ENCODE measurements at regions not wholly inside any gene's neighbourhood (a gene's known extent, or its start where the extent isn't known, plus 50 kb on each side); places are given as distances from the start of the nearest gene placed in this dataset.
"Not testable (repeated sequence)": the region's sequence is repeated elsewhere in the genome, so short reads cannot be mapped to it uniquely, and the experiment has no call there.

DNA sequence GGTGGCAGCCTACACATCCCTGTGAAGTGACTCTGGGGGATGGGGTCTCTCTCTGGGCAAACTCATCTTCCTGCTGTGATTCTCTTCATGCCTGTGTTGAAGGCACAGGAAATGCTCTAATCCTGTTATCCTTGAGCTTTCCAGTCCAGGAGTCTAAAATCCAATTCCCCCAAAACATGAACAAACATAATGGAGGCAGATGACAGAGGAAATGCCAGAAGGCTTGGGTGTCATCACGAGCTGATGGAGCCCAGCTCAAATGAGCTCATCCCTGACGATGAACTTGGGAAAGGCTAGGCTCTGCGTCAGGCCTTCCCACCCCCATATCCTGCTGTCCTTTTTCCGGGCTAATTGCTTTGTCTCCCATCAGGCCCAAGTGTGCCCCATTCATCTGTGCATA is 165.9 kb upstream of the PODXL start:
- DNase-seq = no peak

DNA sequence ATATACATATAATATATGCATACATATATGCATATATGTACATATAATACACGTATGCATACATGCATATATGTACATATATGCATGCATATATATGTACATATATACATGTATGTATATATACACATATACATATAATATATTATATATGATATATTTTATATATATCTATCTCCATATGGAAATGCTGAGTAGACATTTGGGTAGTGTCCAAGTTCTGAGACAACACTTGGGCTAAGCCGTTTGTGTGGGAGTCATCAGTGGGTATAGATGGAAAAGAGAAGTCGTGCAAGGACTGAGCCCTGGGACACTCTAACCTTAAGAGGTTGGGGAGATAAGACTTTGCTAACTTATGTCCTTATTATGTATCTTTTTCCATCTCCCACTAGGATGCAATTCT is 165.2 kb upstream of the PODXL start:
- no peak for DNase-seq

DNA sequence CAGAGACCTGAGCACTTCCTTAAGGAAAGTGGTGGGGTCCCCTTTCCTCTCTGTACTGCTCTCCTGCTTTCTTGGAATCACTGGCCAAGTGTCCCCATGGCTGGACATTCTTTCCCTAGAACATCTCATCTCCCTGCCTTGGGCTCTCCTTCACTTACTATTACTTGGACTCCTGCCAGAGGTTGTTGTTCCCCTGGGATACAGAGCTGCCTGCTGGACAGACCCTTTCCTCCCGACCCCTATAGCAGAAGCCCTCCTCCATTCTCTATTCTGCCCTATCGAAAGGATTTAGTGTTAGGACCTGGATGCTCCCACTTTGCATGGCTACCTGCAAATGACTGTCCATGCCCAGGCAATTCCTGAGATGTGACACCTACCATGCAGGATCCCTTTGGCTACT is 164.3 kb upstream of the PODXL start:
- DNase-seq = no peak

DNA sequence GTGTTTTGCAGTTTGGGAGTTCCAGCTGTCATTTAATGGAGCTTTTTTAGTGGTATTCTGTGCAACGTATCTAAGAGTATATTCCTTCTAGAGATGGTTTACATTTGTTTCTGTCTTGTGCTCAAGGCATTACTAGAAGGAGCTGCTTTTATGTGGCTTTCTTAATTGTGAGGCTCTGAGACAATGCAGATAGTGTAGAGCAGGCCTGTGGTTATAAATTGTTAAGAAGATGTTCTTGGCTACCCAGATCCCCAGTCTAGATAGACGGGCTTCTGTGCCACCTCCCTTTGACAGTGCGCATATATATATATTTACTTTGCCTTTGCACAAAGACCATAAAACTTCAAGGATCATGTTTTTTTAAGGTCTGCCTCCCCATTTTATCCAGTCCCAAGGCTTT is 160.8 kb upstream of the PODXL start:
- no peak for DNase-seq

DNA sequence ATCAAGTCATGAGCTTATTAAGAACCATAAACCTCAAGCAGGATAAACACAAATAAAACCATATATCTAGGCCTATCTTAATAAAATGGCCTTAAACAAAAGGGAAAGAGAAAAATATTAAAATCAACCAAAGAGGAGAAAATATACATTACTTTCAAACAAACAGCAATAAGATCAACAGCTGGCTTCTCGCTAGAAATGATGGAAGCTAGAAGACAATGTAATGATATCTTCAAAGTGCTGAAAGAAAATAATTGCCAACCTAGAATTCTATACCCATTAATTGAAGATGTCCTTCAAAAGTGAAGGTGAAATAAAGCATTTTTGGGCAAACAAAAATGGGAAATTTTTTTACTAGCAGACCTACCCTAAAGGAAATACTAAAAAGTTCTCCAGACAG is 142.9 kb upstream of the PODXL start:
- DNase-seq = no peak

DNA sequence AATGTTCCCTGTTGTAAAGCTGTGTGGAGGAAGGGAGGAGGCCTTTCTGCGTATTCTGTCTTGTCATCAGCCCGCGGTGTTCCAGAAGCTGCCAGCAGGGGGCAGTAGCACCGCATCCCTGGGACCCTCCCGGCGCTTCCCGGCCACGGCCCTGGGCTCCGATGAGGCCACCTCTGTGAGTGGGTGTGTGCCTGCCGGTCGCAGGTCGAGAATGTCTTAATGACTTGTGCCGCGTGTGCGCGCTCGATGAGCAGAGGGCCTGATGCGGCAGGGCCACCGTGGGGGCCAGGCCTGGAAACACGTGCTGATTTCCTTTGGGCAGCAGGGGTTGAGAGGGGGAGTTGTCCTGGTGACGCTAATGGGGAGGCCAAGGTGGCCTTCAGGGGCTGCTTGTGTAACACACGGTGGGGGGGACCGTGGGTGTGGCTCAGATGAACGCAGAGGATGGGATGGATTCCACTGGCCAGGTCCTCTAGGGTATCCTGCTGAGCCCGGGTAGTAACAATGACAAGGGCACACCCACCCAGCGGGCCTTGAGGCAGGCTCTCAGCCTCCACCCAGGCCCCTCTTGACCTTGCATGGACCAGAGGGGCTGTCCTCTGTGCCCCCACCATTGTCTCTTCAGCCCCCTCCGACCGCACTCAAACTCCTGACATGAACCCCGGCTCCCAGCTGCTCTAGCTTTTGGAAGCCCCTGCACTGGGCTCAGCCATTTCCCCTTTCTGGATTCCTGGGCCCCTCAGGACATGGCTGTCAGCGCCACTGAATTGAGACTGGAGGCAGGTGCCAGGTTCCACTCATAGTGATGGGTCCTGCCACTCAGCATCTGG is 135.9 kb upstream of the PODXL start:
- DNase-seq = peak; percentile 48

DNA sequence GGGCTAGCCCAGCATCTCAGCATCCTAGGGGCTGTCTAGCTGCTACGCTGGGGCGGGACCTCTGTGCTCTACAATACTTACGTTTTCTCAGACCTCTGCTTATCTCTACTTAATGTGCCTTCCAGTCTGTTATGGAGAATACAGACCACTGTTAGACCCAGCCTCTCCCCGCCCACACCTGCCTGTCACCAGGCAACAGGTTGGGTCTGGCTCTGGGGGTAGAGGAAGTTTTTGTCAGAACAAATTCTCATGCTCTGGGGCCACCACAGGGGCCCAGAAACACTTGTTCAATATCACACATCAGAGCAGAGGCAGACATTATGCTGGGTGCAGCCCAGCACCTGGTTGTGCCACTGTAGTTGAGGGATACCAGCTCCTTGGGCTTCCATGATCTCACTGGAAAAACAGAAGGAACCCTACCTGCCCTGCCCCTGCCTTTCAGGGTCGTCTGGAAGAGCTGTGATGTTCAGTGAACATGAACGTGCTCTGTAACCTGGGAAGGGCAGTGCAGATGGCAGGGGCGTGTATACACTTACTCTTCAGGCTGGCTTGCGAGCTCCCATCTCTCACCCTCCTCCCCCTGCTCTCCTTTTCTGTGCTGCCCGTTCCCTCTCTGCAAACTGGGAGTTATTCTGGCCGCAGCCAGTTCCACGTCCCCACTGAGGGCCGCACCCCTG is 135.2 kb upstream of the PODXL start:
- DNase-seq = no peak

DNA sequence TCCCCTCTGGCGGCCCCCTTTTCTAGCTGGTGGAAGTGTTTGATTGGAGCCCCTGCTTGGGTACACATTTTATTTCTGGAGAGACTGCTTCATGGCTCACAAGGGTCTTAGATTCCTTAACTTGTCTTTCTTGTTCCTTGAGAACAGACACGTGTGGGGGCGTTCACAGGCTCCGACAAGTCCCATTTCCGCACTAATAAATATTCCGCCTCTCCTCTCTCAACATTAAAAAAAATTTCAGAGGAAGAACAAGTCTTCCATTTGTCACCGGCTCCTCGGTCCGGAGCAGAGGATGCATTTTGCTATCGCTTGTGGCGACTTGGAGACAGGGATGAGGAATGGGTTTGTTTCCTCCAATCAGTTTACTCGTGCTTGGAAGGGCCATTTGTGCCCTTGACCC is 134.0 kb upstream of the PODXL start:
- DNase-seq = no peak

DNA sequence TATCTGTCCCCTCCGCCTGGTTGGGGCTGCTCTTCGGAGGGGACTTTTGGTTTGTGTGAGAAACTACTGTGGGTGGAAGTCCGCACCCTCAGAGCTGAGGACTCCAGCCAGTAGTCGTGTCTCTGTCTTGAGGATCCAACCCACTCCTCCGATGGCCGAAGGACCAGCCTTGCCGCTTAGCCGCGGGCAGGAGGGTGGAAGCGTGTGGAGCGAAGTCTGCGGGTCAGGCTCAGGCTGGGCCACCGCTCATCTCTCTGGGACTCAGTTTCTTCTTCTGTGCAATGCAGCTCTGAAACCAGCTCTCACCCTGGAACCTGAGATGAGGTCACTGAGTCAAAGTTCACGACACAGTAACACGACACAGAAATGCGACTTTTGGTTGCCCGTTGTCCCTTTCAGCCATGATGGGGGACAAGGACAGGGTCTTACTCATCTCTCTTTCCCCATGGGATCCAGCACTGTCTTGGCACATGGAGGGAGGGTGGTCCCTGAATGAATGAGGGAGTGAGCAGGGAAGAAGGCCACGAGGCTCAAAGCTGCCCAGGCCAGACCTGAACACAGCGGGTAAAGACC is 133.3 kb upstream of the PODXL start:
- DNase-seq = no peak

DNA sequence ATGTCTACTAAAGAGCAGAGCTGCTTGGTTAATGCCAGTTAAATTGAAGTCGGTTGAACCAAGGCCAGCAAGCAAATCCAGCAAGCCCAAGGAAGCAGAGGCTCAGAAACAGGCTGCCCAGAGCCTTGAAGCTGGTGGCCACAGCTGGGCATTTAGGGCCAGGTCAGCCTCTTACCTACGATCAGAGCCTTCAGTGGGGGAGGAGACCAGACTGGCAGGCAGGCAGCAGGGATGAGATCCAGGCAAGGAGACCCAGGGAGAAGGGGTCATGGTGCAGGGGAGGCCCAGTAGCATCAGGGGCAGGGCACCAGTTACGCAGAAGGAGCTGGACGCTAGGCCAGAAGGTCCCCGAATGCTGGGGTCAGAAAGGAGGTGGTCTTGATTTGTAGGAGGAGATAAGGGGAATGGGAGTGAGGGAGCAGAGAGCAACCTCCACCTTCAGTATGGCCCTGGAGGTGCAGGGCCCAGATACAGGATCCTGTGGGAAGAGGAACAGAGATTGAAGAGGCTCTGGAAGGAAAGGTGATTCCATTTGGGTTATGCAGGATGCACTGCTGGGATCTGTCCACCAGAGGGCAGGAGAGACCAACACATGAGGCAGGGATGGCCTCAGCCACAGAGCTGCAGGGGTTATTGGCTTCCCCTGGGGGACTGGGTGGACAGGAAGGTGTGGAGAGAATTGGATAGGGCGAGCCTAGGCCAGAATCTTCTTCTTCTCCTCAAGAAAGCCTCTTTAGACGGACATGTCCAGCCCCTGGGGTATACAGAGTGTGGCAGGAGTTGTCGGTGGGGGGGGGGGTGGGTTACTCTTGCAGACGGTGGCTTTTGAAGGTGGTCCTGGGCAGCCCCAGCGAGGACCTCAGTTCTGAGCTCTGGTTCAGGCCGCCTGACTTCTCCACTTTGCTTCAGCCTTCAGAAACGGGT is 132.6 kb upstream of the PODXL start:
- DNase-seq = peak; percentile 70

DNA sequence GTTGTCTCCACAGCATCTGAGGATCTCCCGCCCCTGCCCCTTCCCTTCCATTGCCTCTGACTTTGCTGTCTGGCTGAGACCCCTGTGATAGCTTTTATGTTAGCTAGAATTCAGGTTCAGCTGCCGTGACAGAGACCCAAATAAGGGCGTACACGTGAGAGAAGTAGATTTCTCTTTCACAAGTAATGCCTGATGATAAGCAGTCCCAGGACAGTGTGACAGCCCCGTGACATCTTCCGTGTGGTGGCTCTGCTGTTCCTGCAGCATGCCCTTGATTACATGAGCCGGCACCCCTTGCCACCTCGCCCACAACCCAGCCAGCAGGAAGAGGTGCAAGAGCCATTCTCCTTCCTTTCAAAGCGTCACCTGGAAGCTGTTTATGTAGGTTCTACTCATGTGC is 130.9 kb upstream of the PODXL start:
- no peak for DNase-seq

DNA sequence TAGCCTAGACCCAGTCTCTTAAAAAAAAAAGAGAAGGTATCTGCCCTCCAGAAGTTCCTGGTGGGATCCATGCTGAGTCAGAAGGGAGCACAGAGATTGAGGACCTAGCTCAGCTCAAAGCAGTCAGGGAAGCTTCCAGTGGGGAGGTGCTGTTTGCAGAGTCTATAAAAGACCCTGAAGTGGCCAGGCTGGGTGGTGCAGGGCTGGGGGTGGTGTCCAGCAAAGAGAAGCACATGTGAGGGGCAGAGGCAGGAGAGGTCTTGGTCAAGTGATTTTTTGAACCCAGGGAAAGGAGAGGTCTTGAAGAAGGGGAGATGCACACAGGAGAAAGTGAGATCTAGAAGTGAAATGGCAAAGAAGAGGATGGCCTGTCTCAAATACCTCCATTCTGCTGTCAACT is 130.4 kb upstream of the PODXL start:
- no peak for DNase-seq

DNA sequence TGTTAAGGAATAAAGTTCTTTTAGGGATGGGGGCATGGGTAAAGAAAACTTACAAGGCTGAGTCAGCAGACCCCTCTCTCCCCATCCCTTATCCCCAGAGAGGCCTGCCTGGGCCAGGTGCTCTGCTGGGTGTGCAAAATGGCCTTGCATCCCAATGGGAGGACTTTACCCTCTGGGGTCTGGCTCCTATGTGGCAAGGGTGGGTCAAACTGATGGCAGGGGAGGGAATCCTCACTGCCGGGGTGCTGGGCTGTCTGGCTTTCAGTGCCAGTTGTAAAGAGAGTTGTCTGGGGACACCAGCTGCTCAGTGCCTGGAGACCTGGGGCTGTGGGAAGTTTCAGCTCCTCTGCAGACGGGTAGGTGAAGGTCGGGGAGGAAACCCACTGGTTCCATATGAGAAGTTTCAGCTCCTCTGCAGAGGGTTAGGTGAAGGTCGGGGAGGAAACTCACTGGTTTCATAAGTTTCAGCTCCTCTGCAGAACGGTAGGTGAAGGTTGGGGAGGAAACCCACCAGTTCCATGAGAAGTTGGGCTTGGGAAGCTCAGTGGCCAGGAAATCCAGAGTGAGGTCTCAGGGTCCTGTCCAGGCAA is 127.2 kb upstream of the PODXL start:
- DNase-seq = no peak

DNA sequence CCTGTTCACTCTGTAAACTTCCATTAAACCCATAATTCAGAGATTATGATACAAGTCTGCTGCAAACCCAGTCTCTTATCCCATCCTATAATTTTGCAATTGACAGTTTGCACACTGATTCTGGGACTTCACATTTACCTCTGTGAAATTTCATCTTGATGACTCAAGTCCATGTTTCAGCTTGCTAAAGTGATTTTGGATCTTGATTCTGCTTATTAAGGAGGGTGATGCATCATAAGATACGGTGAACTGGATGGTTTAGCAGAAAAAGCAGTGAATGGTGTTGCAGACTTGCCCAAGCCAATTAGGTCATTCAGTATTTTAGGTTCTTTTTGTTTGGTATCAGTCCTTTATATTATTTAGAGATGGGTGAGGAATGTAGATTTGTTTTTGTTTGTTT is 125.5 kb upstream of the PODXL start:
- DNase-seq = no peak

DNA sequence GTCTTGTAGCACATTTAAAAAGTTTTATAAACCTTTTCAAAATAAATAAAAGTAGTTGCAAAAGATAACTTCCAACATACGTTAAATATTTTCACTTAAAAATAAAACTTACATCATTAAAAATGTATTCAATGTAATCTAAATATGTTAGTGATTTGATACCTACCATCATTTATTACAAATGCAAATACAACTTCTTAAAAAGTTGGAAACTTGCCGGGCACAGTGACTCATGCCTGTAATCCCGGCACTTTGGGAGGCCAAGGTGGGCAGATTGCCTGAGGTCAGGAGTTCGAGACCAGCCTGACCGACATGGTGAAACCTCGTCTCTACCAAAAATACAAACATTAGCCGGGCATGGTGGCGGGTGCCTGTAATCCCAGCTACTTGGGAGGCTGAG is 122.6 kb upstream of the PODXL start:
- DNase-seq = not testable (repeated sequence)

DNA sequence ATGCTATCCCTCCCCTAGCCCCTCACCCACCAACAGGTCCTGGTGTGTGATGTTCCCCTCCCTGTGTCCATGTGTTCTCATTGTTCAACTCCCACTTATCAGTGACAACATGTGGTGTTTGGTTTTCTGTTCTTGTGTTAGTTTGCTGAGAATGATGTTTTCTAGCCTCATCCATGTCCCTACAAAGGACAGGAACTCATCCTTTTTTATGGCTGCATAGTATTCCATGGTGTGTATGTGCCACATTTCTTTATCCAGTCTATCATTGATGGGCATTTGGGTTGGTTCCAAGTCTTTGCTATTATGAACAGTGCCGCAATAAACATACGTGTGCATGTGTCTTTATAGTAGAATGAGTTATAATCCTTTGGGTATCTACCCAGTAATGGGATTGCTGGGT is 120.4 kb upstream of the PODXL start:
- DNase-seq = not testable (repeated sequence)

DNA sequence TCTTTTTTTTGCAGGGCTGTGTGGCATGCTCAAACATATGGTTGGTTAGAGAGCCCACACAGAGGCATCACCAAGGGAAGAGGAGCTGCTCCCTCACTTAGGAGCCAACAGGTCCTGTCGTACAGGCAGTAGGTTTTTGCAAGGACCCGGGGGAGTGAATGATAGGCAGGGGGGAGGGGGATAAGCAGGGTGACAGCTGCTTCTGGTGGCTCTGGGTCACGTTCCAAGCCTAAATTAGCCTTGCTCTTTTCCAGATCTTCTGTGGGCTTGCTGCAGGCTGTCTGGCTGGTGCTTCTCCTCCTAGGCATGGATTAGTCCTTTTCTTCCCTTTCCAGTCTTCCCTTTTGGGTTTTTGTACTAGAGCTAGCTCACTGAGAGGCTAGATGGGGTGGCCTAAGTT is 117.7 kb upstream of the PODXL start:
- no peak for DNase-seq

DNA sequence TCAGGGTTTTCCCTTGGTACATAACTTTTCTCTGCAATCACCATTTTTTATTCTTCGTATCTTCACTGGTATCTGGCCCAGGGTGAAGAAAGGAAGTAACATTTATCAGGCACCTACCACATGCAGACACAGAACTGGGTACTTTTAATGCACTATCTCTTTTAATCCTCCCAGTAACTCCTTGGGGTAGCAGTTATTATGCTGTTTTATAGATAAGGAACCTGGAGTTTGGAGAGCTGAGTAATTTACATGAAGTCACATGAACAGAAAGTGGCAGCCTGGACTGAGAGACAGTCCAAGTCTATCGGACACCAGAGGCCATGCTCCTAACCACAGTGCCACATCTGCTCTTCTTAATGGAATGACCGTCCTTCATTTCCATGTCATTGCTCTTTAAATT is 117.1 kb upstream of the PODXL start:
- DNase-seq = no peak

DNA sequence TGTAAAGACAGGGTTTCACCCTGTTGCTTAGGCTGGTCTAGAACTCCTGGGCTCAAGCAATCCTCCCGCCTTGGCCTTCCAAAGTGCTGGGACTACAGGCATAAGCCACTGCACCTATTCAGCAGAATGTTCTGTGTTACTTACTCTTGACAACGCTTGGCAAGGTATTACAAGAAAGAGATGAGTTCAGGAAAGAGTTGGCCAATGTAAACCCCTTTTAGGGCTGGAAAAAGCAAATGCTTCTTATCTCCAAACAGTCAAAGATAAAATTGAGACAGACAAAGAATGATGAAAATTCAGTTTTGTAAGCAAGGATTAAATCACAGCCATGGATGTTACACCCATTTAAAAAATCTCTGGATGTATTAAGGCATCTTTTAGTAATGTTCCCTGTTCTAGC is 114.0 kb upstream of the PODXL start:
- DNase-seq = no peak

DNA sequence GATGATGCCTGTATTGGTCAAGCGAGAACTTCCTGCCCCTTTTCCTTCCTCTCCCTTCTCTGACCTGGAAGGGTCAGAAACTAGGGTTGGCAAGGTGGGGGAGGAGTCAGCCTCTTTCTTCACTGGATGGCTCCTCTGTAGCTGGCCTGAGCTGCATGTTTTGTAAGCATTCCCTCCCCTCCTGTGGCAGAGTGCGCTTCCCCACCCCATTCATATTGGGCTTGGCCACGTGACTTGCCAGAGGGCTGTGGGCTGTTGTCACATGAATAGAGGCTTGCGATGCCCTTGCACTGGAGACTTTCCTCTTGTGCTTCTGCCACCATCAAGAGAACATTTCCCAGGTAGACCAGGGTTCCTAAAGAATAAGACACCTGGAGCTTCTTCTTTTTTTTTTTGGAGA is 111.3 kb upstream of the PODXL start:
- DNase-seq = no peak

DNA sequence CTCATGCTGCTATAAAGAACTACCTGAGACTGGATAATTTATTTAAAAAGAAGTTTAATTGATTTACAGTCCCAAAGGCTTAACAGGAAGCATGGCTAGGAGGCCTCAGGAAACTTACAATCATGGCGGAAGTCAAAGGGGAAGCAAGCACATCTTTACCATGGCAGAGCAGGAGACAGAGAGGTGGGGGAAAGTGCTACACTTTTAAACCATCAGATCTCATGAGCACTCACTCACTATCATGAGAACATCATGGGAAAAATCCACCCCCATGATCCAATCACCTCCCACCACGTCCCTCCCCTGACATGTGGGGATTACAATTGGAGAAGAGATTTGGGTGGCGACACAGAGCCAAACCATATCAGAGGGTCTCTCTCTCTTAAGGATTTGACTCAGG is 108.6 kb upstream of the PODXL start:
- DNase-seq = no peak

DNA sequence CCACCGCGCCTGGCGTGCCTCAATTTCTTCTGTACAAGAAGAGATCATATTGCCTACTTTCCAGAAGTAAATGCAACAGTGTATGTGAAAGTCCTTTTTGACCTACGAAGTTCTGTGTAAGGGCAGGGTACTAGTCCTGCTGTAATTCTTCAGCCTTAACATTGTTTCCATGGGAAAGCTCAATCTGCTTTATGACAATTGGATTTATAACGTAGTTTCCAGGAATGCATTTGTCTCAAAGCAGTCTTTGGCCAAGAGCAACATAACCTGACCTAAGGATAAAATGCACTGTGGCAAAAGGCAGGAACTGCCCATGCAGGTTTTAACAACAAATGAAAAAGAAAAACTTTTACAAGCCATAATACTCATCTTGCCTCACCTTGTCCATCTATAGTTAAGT is 108.1 kb upstream of the PODXL start:
- no peak for DNase-seq

Data from femur (tissue), 1 donor.